ENCODE measurements at regions not wholly inside any gene's neighbourhood (a gene's known extent, or its start where the extent isn't known, plus 50 kb on each side); places are given as distances from the start of the nearest gene placed in this dataset.

GRCh38 chr10:4648999-4649398, 177.0 kb upstream of the AKR1E2 start:
- intact Hi-C loops (cut with DNase I; ENCODE audit: low total_unique reads) (no loop called here), in situ Hi-C loops (cut with MboI; ENCODE audit: low pct_ligation_motif_present in 1 of 4, low pct_unique_long_range_greater_than_20kb in 1 of 4, low sequenced_read_pairs in 3 of 4) (no loop called here)
- Histone ChIP-seq H3K27me3 (no peaks in the 10 kb centered on the region), H3K9me3 (no peaks in the 10 kb centered on the region), H3K4me1 (no peaks in the 10 kb centered on the region), H3K27ac (no peak overlapping the region), H3K4me3 (no peak overlapping the region), H3K36me3 (no peaks in the 10 kb centered on the region)
- 80% methylated on average over 3 of the region's 3 CpGs; no CpG with 5 or more reads in 1 of the 2 donors for WGBS, 2 donors (ENCODE audit: low coverage in 1 of 2)
- TF ChIP-seq POLR2A (IDR thresholded peaks at IDR 0.05) (no peak), POLR2AphosphoS5 (IDR thresholded peaks at IDR 0.05) (no peak), EP300 (IDR thresholded peaks at IDR 0.05; ENCODE audit: low read depth) (no peak), CTCF (IDR thresholded peaks at IDR 0.05) (no peak)
- DNase-seq = no peak

- in situ Hi-C loops (cut with MboI; ENCODE audit: low pct_ligation_motif_present in 1 of 4, low pct_unique_long_range_greater_than_20kb in 1 of 4, low sequenced_read_pairs in 3 of 4) = no loop called here
- intact Hi-C loops (cut with DNase I; ENCODE audit: low total_unique reads) = no loop called here
Observed at GRCh38 chr10:4647109-4647785, 178.8 kb upstream of the AKR1E2 start.

GRCh38 chr10:4646547-4646946, 179.5 kb upstream of the AKR1E2 start:
- Histone ChIP-seq H3K27me3 (no peaks in the 10 kb centered on the region), H3K27ac (no peak overlapping the region), H3K36me3 (no peaks in the 10 kb centered on the region), H3K4me1 (no peaks in the 10 kb centered on the region), H3K4me3 (no peak overlapping the region), H3K9me3 (no peaks in the 10 kb centered on the region)
- DNase-seq = no peak
- intact Hi-C loops (cut with DNase I; ENCODE audit: low total_unique reads) = no loop called here
- in situ Hi-C loops (cut with MboI; ENCODE audit: low pct_ligation_motif_present in 1 of 4, low pct_unique_long_range_greater_than_20kb in 1 of 4, low sequenced_read_pairs in 3 of 4) = no loop called here
- WGBS, 2 donors (ENCODE audit: low coverage in 1 of 2) = 61 to 91% methylated on average over 3 of the region's 3 CpGs
- TF ChIP-seq POLR2AphosphoS5 (IDR thresholded peaks at IDR 0.05) = no peak
- TF ChIP-seq POLR2A (IDR thresholded peaks at IDR 0.05) = no peak
- TF ChIP-seq EP300 (IDR thresholded peaks at IDR 0.05; ENCODE audit: low read depth) = no peak
- no peak for TF ChIP-seq CTCF (IDR thresholded peaks at IDR 0.05)

More at GRCh38 chr10:4647109-4647785, 178.8 kb upstream of the AKR1E2 start:
- Histone ChIP-seq H3K27me3 (no peaks in the 10 kb centered on the region), H3K27ac (no peak overlapping the region), H3K36me3 (no peaks in the 10 kb centered on the region), H3K4me3 (no peak overlapping the region), H3K9me3 (no peaks in the 10 kb centered on the region), H3K4me1 (no peaks in the 10 kb centered on the region)
- 82 to 85% methylated on average over 3 of the region's 3 CpGs for WGBS, 2 donors (ENCODE audit: low coverage in 1 of 2)
- DNase-seq = no peak
- TF ChIP-seq POLR2AphosphoS5 (IDR thresholded peaks at IDR 0.05) (no peak), EP300 (IDR thresholded peaks at IDR 0.05; ENCODE audit: low read depth) (no peak), POLR2A (IDR thresholded peaks at IDR 0.05) (no peak), CTCF (IDR thresholded peaks at IDR 0.05) (no peak)

GRCh38 chr10:4645836-4646235, 180.2 kb upstream of the AKR1E2 start:
- H3K4me3 ChIP-seq = no peak overlapping the region
- no peaks in the 10 kb centered on the region for H3K36me3 ChIP-seq
- H3K27me3 ChIP-seq = no peaks in the 10 kb centered on the region
- H3K27ac ChIP-seq = no peak overlapping the region
- no peaks in the 10 kb centered on the region for H3K9me3 ChIP-seq
- in situ Hi-C loops (cut with MboI; ENCODE audit: low pct_ligation_motif_present in 1 of 4, low pct_unique_long_range_greater_than_20kb in 1 of 4, low sequenced_read_pairs in 3 of 4) (no loop called here), intact Hi-C loops (cut with DNase I; ENCODE audit: low total_unique reads) (no loop called here)
- DNase-seq = no peak
- no peaks in the 10 kb centered on the region for H3K4me1 ChIP-seq
- 38 to 96% methylated on average over 2 of the region's 2 CpGs for WGBS, 2 donors (ENCODE audit: low coverage in 1 of 2)
- TF ChIP-seq POLR2AphosphoS5 (IDR thresholded peaks at IDR 0.05) = no peak
- TF ChIP-seq EP300 (IDR thresholded peaks at IDR 0.05; ENCODE audit: low read depth) = no peak
- no peak for TF ChIP-seq POLR2A (IDR thresholded peaks at IDR 0.05)
- no peak for TF ChIP-seq CTCF (IDR thresholded peaks at IDR 0.05)
